Loucy (cell line): ENCODE measurements at regions not wholly inside any gene's neighbourhood (a gene's known extent, or its start where the extent isn't known, plus 50 kb on each side); places are given as distances from the start of the nearest gene placed in this dataset.

Experiments
- EZH2phosphoT487 ChIP-seq: fragments of 200-600 bp; IDR thresholded peaks from 2 replicates; pipeline ENCODE4 v1.6.1; 2018; ENCODE audit warnings: antibody characterized with exemption, mild to moderate bottlenecking, moderate library complexity, borderline replicate concordance
- TF ChIP-seq, protein P1 (sequence below): fragments of 200-600 bp; sonication (generic); conservative IDR thresholded peaks from 2 replicates; pipeline ENCODE4 v1.5.1; 2014; ENCODE audit warnings: mild to moderate bottlenecking, antibody characterized with exemption, low read length

DNA sequence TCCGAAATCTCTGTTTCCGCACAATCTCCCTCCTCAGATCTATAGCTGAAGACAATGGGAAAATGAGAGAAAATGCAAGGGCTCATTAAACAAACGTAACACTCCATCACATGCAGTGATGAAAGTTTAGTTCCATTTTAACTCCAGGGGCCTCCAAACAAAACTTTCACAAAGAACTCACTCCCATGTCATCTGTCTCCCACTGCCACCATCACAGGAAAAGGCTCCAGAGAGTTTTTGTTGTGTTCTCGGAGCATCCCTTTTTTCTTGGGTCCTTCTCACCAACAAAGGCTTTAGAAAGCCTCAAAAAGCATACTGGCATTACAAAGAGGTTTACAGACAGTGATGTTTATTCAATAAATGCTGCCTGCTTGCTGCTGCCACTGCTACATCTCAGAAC, 339.6 kb downstream of the TPBG start:
- TF ChIP-seq, protein P1, sequence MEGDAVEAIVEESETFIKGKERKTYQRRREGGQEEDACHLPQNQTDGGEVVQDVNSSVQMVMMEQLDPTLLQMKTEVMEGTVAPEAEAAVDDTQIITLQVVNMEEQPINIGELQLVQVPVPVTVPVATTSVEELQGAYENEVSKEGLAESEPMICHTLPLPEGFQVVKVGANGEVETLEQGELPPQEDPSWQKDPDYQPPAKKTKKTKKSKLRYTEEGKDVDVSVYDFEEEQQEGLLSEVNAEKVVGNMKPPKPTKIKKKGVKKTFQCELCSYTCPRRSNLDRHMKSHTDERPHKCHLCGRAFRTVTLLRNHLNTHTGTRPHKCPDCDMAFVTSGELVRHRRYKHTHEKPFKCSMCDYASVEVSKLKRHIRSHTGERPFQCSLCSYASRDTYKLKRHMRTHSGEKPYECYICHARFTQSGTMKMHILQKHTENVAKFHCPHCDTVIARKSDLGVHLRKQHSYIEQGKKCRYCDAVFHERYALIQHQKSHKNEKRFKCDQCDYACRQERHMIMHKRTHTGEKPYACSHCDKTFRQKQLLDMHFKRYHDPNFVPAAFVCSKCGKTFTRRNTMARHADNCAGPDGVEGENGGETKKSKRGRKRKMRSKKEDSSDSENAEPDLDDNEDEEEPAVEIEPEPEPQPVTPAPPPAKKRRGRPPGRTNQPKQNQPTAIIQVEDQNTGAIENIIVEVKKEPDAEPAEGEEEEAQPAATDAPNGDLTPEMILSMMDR, result no peak
- no peak for TF ChIP-seq EZH2phosphoT487
